ENCODE measurements at regions not wholly inside any gene's neighbourhood (a gene's known extent, or its start where the extent isn't known, plus 50 kb on each side); places are given as distances from the start of the nearest gene placed in this dataset.
"Not testable (repeated sequence)": the region's sequence is repeated elsewhere in the genome, so short reads cannot be mapped to it uniquely, and the experiment has no call there.

DNA sequence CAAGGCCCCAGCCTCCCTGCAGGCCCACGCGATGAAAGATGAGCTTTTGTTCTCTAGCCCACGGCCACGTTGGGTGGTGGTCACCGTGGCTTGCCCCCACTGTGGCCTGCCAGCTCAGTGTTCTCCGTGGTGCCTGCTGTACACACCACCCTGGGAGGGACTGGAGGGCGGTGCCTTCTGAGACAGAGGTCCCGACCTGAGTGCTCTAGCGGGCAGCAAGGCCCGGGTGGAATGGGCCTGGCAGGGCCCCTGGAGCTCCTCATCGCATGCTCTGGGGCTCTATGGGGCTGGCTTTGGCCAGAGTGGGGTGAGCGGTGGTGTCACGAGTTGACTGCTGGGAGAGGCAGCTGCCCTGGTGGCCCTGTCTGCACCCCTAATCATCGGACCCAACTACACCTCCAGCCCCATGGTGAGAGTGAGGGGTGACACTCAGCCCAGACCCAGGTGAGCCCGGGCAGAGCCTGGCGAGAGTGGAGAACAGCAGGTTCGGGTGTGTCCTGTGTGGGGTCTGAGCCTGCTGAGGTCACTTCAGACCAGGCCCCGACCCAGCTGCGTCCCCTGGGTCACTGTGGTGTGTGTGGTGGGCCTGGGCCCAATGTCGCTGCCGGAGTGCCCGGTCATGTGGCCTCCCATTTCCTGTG lies 541.9 kb downstream of the TBC1D22A start:
- no peak overlapping the region for H3K27ac ChIP-seq (ENCODE audit: low read length)
- H3K4me1 ChIP-seq (ENCODE audit: insufficient read depth, low read length), result no peaks in the 10 kb centered on the region
- H3K27me3 ChIP-seq (ENCODE audit: insufficient read depth, low read length), result no peaks in the 10 kb centered on the region
- H3K4me3 ChIP-seq (ENCODE audit: low read length), result no peak overlapping the region
- no peaks in the 10 kb centered on the region for H3K36me3 ChIP-seq (ENCODE audit: insufficient read depth, low read depth, low read length)
- no peaks in the 10 kb centered on the region for H3K9me3 ChIP-seq (ENCODE audit: insufficient read depth, low read depth, low read length)
- no peak overlapping the region for H3K9ac ChIP-seq (ENCODE audit: low read depth, low read length)

DNA sequence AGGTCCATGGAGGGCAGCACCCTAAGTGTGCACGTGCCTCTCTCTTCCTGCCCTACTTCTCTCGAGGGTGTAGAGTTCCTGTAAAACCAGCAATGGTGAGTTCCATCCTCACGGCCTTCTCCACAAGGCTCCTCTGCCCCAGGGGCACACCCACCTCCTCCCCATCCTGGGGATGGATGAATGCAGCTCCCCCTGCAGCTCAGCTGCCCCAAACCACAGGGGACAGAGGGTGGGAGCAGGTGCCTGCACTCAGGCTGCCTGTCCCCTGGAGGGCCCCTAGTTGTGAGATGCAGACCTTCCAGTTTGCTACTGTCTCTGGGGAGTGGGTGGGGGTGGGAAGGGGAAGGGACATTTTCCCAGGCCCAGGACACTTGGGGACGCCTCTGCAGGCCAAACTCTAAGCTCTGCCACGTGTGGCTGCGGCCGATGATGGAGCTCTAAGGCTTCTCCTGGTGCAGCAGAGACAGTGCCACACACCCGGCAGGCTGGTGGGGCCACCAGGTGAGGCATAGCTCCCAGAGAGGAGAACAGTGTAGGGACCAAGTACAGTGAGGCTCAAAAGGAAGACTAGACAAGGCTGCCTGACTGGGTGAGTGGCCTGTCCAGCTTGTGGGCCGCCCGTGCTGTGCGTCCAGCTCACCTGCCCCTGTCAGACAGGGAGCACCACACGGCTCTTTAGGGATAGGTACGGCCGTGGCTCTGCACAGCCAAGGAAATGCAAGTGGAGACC lies 540.9 kb downstream of the TBC1D22A start:
- Histone ChIP-seq H3K27me3 (ENCODE audit: insufficient read depth, low read length) (no peaks in the 10 kb centered on the region), H3K4me1 (ENCODE audit: insufficient read depth, low read length) (no peaks in the 10 kb centered on the region), H3K4me3 (ENCODE audit: low read length) (no peak overlapping the region), H3K27ac (ENCODE audit: low read length) (no peak overlapping the region), H3K9ac (ENCODE audit: low read depth, low read length) (no peak overlapping the region), H3K36me3 (ENCODE audit: insufficient read depth, low read depth, low read length) (no peaks in the 10 kb centered on the region), H3K9me3 (ENCODE audit: insufficient read depth, low read depth, low read length) (no peaks in the 10 kb centered on the region)

DNA sequence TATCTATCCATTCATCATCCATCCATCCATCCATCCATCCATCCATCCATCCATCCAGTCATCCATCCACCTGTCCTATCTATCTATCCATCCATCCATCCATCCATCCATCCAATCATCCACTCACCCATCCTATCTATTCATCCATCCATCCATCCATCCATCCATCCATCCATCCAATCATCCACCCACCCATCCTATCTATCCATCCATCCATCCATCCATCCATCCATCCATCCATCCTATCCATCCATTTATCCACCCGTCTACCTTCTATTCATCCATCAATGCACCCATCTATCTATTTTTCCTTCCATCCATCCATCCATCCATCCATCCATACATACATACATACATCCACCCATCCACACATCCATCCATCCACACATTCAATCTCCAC lies 540.1 kb downstream of the TBC1D22A start:
- not testable (repeated sequence) for H3K27ac ChIP-seq (ENCODE audit: low read length); H3K27me3 ChIP-seq (ENCODE audit: insufficient read depth, low read length); H3K36me3 ChIP-seq (ENCODE audit: insufficient read depth, low read depth, low read length); H3K9me3 ChIP-seq (ENCODE audit: insufficient read depth, low read depth, low read length); H3K4me3 ChIP-seq (ENCODE audit: low read length); H3K4me1 ChIP-seq (ENCODE audit: insufficient read depth, low read length); H3K9ac ChIP-seq (ENCODE audit: low read depth, low read length)

DNA sequence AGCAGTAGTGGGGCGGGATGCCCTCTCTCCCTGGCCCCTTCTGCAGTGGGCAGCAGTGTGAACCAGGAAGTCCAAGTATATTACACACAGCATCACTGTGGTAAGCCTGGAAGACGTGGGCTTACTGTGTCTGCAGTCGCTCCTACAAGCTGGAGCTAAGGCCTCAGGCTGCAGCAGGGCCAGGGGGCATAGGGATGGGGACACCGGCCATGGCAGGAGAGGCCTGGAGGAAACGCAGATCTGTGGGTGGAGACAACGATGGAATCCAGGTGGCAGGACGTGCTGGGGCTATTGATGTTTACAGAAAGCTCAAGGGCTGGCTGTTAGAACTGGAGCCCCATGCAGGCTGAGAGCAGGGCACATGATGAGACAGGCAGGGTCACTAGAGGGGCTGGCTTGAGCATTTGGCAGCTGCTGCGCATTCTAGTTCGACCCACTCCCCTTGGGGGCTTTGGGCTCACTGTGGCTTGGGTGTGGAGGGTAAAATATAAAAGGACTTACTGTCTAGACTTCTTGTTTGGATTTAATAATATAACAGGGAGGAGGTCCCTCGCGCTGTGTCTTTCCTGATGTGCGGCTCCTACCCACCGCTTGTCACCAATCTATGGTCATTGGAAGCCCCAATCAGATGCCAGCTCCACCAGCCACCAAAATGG lies 539.5 kb downstream of the TBC1D22A start:
- H3K9ac ChIP-seq (ENCODE audit: low read depth, low read length), result no peak overlapping the region
- H3K4me1 ChIP-seq (ENCODE audit: insufficient read depth, low read length), result no peaks in the 10 kb centered on the region
- H3K36me3 ChIP-seq (ENCODE audit: insufficient read depth, low read depth, low read length), result no peaks in the 10 kb centered on the region
- H3K27me3 ChIP-seq (ENCODE audit: insufficient read depth, low read length), result no peaks in the 10 kb centered on the region
- H3K9me3 ChIP-seq (ENCODE audit: insufficient read depth, low read depth, low read length), result no peaks in the 10 kb centered on the region
- no peak overlapping the region for H3K4me3 ChIP-seq (ENCODE audit: low read length)
- no peak overlapping the region for H3K27ac ChIP-seq (ENCODE audit: low read length)

DNA sequence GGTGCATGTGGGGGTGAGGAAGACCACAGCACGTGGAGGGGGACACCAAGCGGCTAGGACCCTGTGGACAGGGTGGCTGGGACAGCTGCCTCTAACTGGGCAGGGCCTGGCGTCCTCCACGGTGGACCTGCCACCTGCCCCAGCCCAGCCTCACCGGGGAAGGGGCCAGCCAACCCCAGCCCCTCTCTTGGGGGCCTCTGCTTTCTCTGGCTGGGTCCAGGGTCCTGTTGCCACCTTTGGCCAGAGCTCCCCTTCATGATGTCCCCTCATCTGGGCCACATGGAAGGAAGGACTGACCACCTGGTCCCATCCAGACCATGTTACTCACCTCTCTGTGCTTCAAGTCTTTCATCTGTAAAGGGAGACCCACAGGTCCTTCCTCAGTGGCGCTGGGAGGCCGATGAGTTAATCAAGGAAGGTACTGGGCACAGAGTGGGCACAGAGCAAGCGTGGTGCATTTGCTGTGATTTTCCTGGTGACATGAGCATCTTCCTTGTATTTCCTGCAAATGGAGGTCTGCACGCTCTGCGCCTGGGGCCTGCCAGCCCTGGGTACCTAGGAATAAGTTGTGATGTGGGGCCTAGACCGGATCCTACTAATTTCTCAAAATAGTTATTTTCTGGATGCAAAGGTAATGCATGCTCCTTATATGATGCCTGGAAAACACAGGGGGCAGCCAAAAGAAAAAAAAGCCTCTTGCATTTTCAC lies 538.4 kb downstream of the TBC1D22A start:
- H3K36me3 ChIP-seq (ENCODE audit: insufficient read depth, low read depth, low read length), result no peaks in the 10 kb centered on the region
- no peak overlapping the region for H3K9ac ChIP-seq (ENCODE audit: low read depth, low read length)
- no peak overlapping the region for H3K4me3 ChIP-seq (ENCODE audit: low read length)
- H3K4me1 ChIP-seq (ENCODE audit: insufficient read depth, low read length), result no peaks in the 10 kb centered on the region
- H3K27ac ChIP-seq (ENCODE audit: low read length), result no peak overlapping the region
- H3K27me3 ChIP-seq (ENCODE audit: insufficient read depth, low read length), result no peaks in the 10 kb centered on the region
- H3K9me3 ChIP-seq (ENCODE audit: insufficient read depth, low read depth, low read length), result no peaks in the 10 kb centered on the region

DNA sequence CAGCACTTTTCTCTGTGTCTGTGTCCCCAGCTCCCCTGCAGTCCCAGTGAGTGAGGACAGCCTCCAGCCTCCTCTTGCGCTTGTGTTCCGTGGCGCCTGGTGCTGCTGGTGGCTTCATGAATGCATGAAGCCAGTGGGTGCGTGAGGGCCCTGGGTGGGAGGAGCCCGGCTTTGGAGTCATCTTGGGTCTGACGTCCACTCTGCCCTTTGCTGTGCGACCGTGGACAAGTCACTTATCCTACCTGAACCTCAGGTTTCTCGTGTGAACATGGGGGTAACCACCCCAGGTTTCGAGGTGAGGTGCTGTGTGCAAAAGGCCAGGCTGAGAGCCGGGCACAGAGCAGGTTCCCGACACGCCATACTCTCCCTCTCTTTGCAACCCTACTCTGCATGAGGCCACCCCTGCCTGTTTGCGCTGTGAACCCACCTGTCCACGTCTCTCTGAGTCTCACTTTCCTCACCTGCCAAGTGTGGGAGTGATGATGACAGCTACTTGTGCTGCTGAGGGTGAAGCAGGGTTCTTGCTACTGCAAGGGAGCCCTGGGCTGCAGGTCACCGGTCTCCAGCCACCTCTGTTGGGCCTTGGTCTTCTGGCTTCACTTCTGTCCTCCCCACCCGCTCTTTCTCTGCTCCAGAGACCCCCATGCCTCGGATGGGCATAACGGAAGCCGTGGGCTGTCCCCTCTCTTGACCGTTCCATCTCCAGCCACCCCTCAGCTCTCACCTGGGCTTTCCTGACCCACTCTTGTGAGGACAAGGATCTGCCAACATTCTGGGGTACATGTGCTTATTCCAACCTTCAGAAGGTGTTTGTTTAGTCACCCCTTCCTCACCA lies 537.6 kb downstream of the TBC1D22A start:
- Histone ChIP-seq H3K36me3 (ENCODE audit: insufficient read depth, low read depth, low read length) (no peaks in the 10 kb centered on the region), H3K4me3 (ENCODE audit: low read length) (no peak overlapping the region), H3K27ac (ENCODE audit: low read length) (no peak overlapping the region), H3K9me3 (ENCODE audit: insufficient read depth, low read depth, low read length) (no peaks in the 10 kb centered on the region), H3K27me3 (ENCODE audit: insufficient read depth, low read length) (no peaks in the 10 kb centered on the region), H3K4me1 (ENCODE audit: insufficient read depth, low read length) (no peaks in the 10 kb centered on the region), H3K9ac (ENCODE audit: low read depth, low read length) (no peak overlapping the region)

DNA sequence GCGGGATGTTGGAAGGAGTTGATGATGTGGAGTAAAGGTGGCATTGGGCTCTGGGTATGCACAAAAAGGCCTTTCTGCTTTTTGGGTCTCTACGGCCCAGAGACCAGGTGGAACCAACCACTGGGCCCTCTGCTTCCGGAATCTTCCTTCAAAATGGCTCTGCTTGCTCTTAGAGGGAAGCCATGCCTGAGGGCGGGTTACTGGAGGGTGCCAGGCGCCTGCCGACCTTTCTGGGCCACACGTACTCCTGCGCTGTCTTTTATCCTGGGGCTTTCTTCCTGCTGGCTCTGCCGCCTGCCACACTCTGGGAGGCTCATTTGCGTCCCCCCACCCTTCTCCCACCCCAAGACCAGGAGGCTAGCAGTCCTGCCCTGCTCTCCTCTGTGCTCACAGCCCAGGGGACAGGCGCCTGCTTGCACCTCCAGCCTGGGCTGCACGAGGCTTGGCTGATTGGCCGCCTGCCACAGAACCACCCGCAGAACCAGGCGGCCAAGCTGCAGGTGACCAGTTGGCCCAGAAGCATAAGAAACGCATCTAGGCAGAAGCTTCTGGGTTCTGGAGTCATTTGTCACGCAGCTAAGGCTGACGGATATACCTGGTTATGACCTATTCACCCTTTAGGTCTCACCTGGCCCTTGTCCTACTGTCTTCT lies 536.9 kb downstream of the TBC1D22A start:
- Histone ChIP-seq H3K36me3 (ENCODE audit: insufficient read depth, low read depth, low read length) (no peaks in the 10 kb centered on the region), H3K9me3 (ENCODE audit: insufficient read depth, low read depth, low read length) (no peaks in the 10 kb centered on the region), H3K4me1 (ENCODE audit: insufficient read depth, low read length) (no peaks in the 10 kb centered on the region), H3K27ac (ENCODE audit: low read length) (no peak overlapping the region), H3K27me3 (ENCODE audit: insufficient read depth, low read length) (no peaks in the 10 kb centered on the region), H3K4me3 (ENCODE audit: low read length) (no peak overlapping the region), H3K9ac (ENCODE audit: low read depth, low read length) (no peak overlapping the region)

DNA sequence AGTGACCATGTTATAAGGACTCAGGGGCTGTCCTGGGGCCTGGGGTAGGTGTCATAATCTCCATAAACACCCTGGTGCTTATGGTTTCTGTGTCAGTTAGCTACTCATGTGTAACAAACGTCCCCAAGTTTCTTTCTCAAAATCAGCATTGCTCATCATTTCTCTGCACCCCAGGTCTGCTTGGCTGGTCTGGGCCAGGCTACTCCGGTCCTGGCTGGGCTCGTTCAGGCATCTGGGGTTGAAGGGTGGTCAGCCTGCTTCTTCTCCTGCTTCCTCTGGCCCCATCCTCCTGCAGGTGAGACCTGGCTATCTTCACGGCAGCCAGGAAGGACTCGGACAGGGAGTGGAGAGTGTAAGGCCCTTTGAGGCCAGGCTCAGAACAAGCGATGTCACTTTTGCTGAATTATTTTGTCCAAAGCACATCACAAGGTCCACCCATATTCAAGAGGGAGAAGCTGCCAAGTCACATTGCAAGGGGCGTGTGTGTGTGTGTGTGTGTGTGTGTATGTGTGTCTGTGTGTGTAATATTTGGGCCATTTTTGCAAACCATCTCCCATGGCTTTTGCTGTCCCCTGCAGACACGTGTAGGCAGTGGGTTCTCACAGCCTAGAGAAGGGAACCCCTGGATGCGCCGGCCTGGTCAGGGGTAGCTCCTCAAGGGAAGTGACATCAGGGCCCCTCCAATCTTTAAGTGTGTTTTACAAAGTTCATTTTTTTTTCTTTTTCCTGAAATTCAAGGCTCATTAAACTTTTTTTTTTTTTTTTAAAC lies 535.8 kb downstream of the TBC1D22A start:
- no peak overlapping the region for H3K4me3 ChIP-seq (ENCODE audit: low read length)
- no peak overlapping the region for H3K9ac ChIP-seq (ENCODE audit: low read depth, low read length)
- no peaks in the 10 kb centered on the region for H3K9me3 ChIP-seq (ENCODE audit: insufficient read depth, low read depth, low read length)
- no peaks in the 10 kb centered on the region for H3K36me3 ChIP-seq (ENCODE audit: insufficient read depth, low read depth, low read length)
- H3K27me3 ChIP-seq (ENCODE audit: insufficient read depth, low read length), result no peaks in the 10 kb centered on the region
- no peaks in the 10 kb centered on the region for H3K4me1 ChIP-seq (ENCODE audit: insufficient read depth, low read length)
- no peak overlapping the region for H3K27ac ChIP-seq (ENCODE audit: low read length)

DNA sequence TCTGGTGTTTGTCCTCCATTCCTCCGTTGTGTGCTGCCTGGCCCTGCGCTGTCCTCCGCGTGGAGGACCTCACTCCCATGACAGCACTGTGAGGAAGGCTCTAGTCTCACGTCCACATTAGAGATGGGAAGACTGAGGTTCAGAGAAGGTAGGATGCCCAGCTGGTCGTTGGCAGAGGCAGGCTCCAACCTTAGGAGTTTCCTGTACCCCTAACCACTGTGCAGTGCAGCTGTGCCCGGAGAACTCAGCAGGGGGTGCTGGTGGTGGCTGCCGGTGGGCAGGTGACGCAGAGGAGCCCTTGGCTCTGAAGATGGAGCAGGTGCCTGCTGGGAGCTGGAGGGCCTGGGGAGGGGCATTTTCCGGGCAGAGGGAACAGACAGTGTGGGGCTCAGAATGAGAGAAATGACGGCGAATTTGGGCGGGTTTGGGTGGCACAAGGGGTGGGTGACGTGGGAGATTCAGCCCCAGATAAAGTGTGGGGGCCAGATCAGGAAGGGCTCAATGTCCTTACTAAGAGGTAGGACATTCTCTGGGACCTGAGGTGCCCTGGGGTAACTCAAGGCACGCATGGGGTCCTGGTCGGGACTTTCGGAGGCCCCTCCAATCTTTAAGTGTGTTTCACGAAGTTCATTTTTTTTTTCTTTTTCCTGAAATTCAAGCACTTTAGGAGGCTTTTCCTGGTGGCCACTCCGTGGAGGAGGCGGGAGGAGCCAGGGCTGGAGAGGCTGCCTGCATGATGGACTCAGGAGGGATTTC lies 535.0 kb downstream of the TBC1D22A start:
- Histone ChIP-seq H3K4me3 (ENCODE audit: low read length) (no peak overlapping the region), H3K9me3 (ENCODE audit: insufficient read depth, low read depth, low read length) (no peaks in the 10 kb centered on the region), H3K27ac (ENCODE audit: low read length) (no peak overlapping the region), H3K36me3 (ENCODE audit: insufficient read depth, low read depth, low read length) (no peaks in the 10 kb centered on the region), H3K4me1 (ENCODE audit: insufficient read depth, low read length) (no peaks in the 10 kb centered on the region), H3K9ac (ENCODE audit: low read depth, low read length) (no peak overlapping the region), H3K27me3 (ENCODE audit: insufficient read depth, low read length) (no peaks in the 10 kb centered on the region)

Measured in iPS-20b (cell line).